CD14-positive monocyte (primary cell): ENCODE measurements at regions not wholly inside any gene's neighbourhood (a gene's known extent, or its start where the extent isn't known, plus 50 kb on each side); places are given as distances from the start of the nearest gene placed in this dataset.

ENCODE experiments used
- DNase-seq, 3 donors: peaks; one replicate each; pipeline ENCODE4 v3.0.0-alpha.2; 2011 to 2022
- H2AFZ ChIP-seq: 2 replicates; pipeline ENCODE4 v1.6.0; 2012; ENCODE audit warnings: mild to moderate bottlenecking, low read depth, low read length, inconsistent platforms; ENCODE audit not compliant: insufficient read depth, poor library complexity, severe bottlenecking
- H3K27ac ChIP-seq, 2 donors: 1 replicate in 1 of 2; 2 replicates in 1 of 2; pipeline ENCODE4 v1.5.1; 2012 to 2013; ENCODE audit warnings: low read length in 2 of 2, control low read depth in 1 of 2, inconsistent platforms in 1 of 2, low read depth in 1 of 2, mild to moderate bottlenecking in 1 of 2
- H3K27me3 ChIP-seq, 2 donors: one replicate each; pipeline versions ENCODE4 v1.6.0 to v1.6.1; 2011 to 2013; ENCODE audit warnings: low read length in 2 of 2; ENCODE audit not compliant: control insufficient read depth in 2 of 2, insufficient read depth in 2 of 2
- H3K36me3 ChIP-seq, 2 donors: replicated peaks in 1 of 2; 1 replicate in 1 of 2; 2 replicates in 1 of 2; pipeline versions ENCODE4 v1.5.1 to v1.6.1; 2012 to 2013; ENCODE audit warnings: low read length in 2 of 2, control low read depth in 1 of 2, inconsistent platforms in 1 of 2, mild to moderate bottlenecking in 1 of 2; ENCODE audit not compliant: insufficient read depth in 2 of 2, control insufficient read depth in 1 of 2
- H3K4me1 ChIP-seq, 2 donors: 1 replicate in 1 of 2; 2 replicates in 1 of 2; pipeline versions ENCODE4 v1.5.1 to v1.6.1; 2012 to 2013; ENCODE audit warnings: low read length in 2 of 2, control low read depth in 1 of 2, inconsistent platforms in 1 of 2, mild to moderate bottlenecking in 1 of 2, moderate library complexity in 1 of 2; ENCODE audit not compliant: insufficient read depth in 2 of 2, control insufficient read depth in 1 of 2
- H3K4me2 ChIP-seq: replicated peaks from 2 replicates; pipeline ENCODE3; 2012; ENCODE audit warnings: low read length, moderate library complexity, mild to moderate bottlenecking; ENCODE audit not compliant: poor library complexity, severe bottlenecking; ENCODE audit errors: extremely low read depth
- H3K4me3 ChIP-seq, 3 experiments: fragments of 200-600 bp in 1 of 3; sonication (generic) in 1 of 3; replicated peaks in 1 of 3; 1 replicate in 2 of 3; 2 replicates in 1 of 3; pipeline ENCODE4 v1.5.1; 2011 to 2013; ENCODE audit warnings: low read length in 3 of 3, mild to moderate bottlenecking in 3 of 3, control low read depth in 2 of 3, low read depth in 2 of 3, inconsistent platforms in 1 of 3, moderate library complexity in 1 of 3
- H3K79me2 ChIP-seq: 2 replicates; pipeline ENCODE4 v1.6.0; 2012; ENCODE audit warnings: mild to moderate bottlenecking, control low read depth, inconsistent platforms, low read length, moderate library complexity; ENCODE audit not compliant: insufficient read depth
- H3K9ac ChIP-seq: 2 replicates; pipeline ENCODE4 v1.6.0; 2017; ENCODE audit warnings: low read length, mild to moderate bottlenecking; ENCODE audit not compliant: insufficient read depth, poor library complexity, severe bottlenecking
- H3K9me3 ChIP-seq, 2 donors: replicated peaks in 1 of 2; 1 replicate in 1 of 2; 2 replicates in 1 of 2; pipeline versions ENCODE4 v1.5.1 to v1.6.1; 2012 to 2013; ENCODE audit warnings: low read length in 2 of 2, control low read depth in 1 of 2; ENCODE audit not compliant: control insufficient read depth in 1 of 2, insufficient read depth in 1 of 2
- H4K20me1 ChIP-seq: 2 replicates; pipeline ENCODE4 v1.6.0; 2012; ENCODE audit warnings: mild to moderate bottlenecking, low read length, control low read depth, moderate library complexity; ENCODE audit not compliant: insufficient read depth
- H3K27ac Mint-ChIP-seq, 7 donors: one replicate each; pipeline ENCODE4 v1.8.0; 2020; ENCODE audit warnings: mild to moderate bottlenecking in 7 of 7, mixed read lengths in 7 of 7, moderate library complexity in 6 of 7, inconsistent platforms in 2 of 7
- H3K27me3 Mint-ChIP-seq, 3 donors: one replicate each; pipeline ENCODE4 v1.8.0; 2021 to 2022; ENCODE audit warnings: low read depth in 3 of 3, mild to moderate bottlenecking in 3 of 3, mixed read lengths in 3 of 3, moderate library complexity in 3 of 3, inconsistent platforms in 1 of 3
- H3K36me3 Mint-ChIP-seq, 2 donors: one replicate each; pipeline ENCODE4 v1.8.0; 2020; ENCODE audit warnings: mixed read lengths in 2 of 2, inconsistent platforms in 1 of 2, mild to moderate bottlenecking in 1 of 2
- H3K4me1 Mint-ChIP-seq: one replicate; pipeline ENCODE4 v1.8.0; 2020; ENCODE audit warnings: mild to moderate bottlenecking, mixed read lengths
- H3K4me3 Mint-ChIP-seq, 2 donors: one replicate each; pipeline ENCODE4 v1.8.0; 2020; ENCODE audit warnings: mild to moderate bottlenecking in 2 of 2, mixed read lengths in 2 of 2, moderate library complexity in 1 of 2
- H3K9me3 Mint-ChIP-seq, 7 donors: one replicate each; pipeline ENCODE4 v1.8.0; 2020 to 2022; ENCODE audit warnings: mixed read lengths in 7 of 7, mild to moderate bottlenecking in 6 of 7, moderate library complexity in 6 of 7, inconsistent platforms in 2 of 7
- CTCF ChIP-seq: fragments of 200-600 bp; IDR thresholded peaks from one replicate; pipeline ENCODE4 v1.8.0; 2022; ENCODE audit warnings: antibody characterized with exemption, mild to moderate bottlenecking
- WGBS: methylation state at CpG from one replicate; pipeline ENCODE4 v1.1.5; 2013; ENCODE audit warnings: missing lambda C conversion rate; ENCODE audit not compliant: insufficient coverage; 5-methylcytosine and 5-hydroxymethylcytosine counted together
- intact Hi-C, 2 donors: fragments of 100-400 bp; cut with micrococcal nuclease; formaldehyde crosslinking; loops; one replicate each; pipeline versions ENCODE4 v1.15.0 to v1.15.1; 2023

DNA sequence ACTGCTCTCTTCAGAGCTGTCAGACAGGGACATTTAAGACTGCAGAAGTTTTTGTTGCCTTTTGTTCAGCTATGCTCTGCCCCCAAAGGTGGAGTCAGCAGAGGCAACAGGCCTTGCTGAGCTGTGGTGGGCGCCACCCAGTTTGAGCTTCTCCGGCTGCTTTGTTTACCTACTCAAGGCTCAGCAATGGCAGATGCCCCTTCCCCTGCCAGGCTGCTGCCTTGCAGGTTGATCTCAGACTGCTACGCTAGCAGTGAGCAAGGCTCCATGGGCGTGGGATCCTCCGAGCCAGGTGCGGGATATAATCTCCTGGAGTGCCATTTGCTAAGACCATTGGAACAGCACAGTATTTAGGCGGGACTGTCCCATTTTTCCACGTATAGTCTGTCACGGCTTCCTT lies 371.4 kb upstream of the AMOT start:
- peaks cover 3 to 20% (median 10%) of the 10 kb centered on the region in 7 donors for H3K9me3 Mint-ChIP-seq
- Histone ChIP-seq H2AFZ (no peak overlapping the region), H3K9ac (no peak overlapping the region), H3K4me1 (no peaks in the 10 kb centered on the region), H3K79me2 (no peaks in the 10 kb centered on the region), H4K20me1 (no peaks in the 10 kb centered on the region), H3K27ac (no peak overlapping the region), H3K4me2 (no peak overlapping the region), H3K4me3 (no peak overlapping the region), H3K9me3 (peaks cover 5 to 13% of the 10 kb centered on the region in 2 donors), H3K27me3 (no peaks in the 10 kb centered on the region), H3K36me3 (no peaks in the 10 kb centered on the region)
- H3K4me1 Mint-ChIP-seq: no peaks in the 10 kb centered on the region
- intact Hi-C loops: no loop called here
- no peak for DNase-seq
- H3K36me3 Mint-ChIP-seq: no peaks in the 10 kb centered on the region
- H3K4me3 Mint-ChIP-seq: no peak overlapping the region
- no peak for TF ChIP-seq CTCF
- no peaks in the 10 kb centered on the region for H3K27me3 Mint-ChIP-seq
- H3K27ac Mint-ChIP-seq: no peak overlapping the region
- 86% methylated on average over 2 of the region's 9 CpGs for WGBS

- Mint-ChIP-seq H3K36me3 (no peaks in the 10 kb centered on the region), H3K9me3 (peaks cover 0 to 15% (median 11%) of the 10 kb centered on the region in 7 donors), H3K4me1 (no peaks in the 10 kb centered on the region), H3K4me3 (no peak overlapping the region), H3K27me3 (no peaks in the 10 kb centered on the region), H3K27ac (no peak overlapping the region)
- Histone ChIP-seq H3K9me3 (peaks cover 9 to 10% of the 10 kb centered on the region in 2 donors), H3K79me2 (no peaks in the 10 kb centered on the region), H2AFZ (no peak overlapping the region), H3K4me1 (no peaks in the 10 kb centered on the region), H3K36me3 (no peaks in the 10 kb centered on the region), H4K20me1 (no peaks in the 10 kb centered on the region), H3K9ac (no peak overlapping the region), H3K4me3 (no peak overlapping the region), H3K4me2 (no peak overlapping the region), H3K27me3 (no peaks in the 10 kb centered on the region), H3K27ac (no peak overlapping the region)
- no peak for TF ChIP-seq CTCF
- whole genome bisulfite sequencing: 92% methylated on average over 2 of the region's 5 CpGs
- DNase-seq: no peak
- intact Hi-C loops: no loop called here
Measured at GRCh38 chrX:113202601-113203000, 362.0 kb upstream of the AMOT start.
